Choroid plexus epithelial cell (primary cell): ENCODE measurements at regions not wholly inside any gene's neighbourhood (a gene's known extent, or its start where the extent isn't known, plus 50 kb on each side); places are given as distances from the start of the nearest gene placed in this dataset.

Experiments used
- DNase-seq: peaks from one replicate; pipeline ENCODE4 v3.0.0-alpha.2; 2010; ENCODE audit warnings: low read depth
- H3K4me3 ChIP-seq: 2 replicates; pipeline ENCODE4 v1.5.1; 2011; ENCODE audit warnings: low read depth, mild to moderate bottlenecking, control low read depth, low read length, moderate library complexity
- TF ChIP-seq, protein P1 (sequence below): conservative IDR thresholded peaks from 2 replicates; pipeline ENCODE4 v1.5.1; 2011; ENCODE audit warnings: low read depth, mild to moderate bottlenecking, control low read depth, inconsistent platforms, low read length, moderate library complexity

DNA sequence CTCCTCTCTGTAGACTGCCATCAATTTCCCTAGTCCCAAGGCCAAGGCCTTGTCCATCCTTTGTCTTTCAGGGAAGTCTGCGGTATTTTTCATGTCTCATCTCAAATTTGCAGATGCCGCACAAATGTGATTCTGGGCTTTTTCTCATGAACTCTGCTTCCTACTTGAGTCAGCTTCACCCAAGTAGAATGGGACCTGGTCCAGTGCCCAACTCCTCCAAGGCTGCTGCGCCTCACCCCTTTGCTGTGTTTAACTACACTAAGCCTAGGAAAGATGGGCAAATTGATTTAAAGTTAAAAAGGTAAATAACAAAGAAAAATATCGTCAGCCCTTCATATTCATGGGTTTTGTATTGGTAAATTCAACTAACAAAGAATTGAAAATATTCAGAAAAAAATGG lies 1092.6 kb upstream of the AUTS2 start:
- DNase-seq: no peak
- no peak overlapping the region for H3K4me3 ChIP-seq

DNA sequence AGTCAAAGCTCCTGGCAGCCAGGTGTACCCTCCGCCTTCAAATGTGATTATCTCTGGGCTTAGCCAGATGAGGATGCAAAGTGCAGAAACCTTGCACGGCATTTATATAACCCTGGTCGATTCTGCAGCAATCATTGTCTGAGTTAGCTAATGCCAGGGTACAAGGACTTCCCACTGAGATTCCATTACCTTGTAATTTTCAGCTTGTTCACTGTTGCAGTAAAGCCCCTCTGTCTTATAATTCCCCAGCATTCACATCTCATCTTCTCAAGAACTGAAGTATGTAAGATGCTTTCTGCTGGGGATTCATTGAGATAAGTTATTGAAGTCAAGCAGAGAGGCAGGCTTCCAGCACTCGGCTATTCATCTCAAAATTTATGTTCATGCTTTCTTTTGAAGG lies 1090.6 kb upstream of the AUTS2 start:
- TF ChIP-seq, protein P1, sequence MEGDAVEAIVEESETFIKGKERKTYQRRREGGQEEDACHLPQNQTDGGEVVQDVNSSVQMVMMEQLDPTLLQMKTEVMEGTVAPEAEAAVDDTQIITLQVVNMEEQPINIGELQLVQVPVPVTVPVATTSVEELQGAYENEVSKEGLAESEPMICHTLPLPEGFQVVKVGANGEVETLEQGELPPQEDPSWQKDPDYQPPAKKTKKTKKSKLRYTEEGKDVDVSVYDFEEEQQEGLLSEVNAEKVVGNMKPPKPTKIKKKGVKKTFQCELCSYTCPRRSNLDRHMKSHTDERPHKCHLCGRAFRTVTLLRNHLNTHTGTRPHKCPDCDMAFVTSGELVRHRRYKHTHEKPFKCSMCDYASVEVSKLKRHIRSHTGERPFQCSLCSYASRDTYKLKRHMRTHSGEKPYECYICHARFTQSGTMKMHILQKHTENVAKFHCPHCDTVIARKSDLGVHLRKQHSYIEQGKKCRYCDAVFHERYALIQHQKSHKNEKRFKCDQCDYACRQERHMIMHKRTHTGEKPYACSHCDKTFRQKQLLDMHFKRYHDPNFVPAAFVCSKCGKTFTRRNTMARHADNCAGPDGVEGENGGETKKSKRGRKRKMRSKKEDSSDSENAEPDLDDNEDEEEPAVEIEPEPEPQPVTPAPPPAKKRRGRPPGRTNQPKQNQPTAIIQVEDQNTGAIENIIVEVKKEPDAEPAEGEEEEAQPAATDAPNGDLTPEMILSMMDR: no peak
- no peak overlapping the region for H3K4me3 ChIP-seq
- DNase-seq: no peak

More for the DNA sequence above, 1092.6 kb upstream of the AUTS2 start:
- TF ChIP-seq, protein P1: no peak

DNA sequence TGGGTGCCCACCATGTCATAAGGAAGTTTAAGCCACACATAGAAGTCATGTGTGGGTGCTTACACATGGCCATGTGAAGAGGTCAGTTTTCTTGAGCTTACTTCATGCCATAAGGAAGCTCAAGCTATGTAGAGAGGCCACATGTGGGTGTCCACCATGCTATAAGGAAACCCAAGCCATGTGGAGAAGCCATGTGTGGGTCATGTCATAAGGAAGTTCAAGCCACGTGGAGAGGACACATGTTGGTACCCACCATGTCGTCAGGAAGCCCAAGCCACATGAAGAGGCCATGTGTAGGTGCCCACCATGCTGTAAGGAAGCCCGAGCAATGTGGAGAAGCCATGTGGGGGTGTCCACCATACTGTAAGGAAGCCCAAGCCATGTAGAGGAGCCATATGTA lies 1089.2 kb upstream of the AUTS2 start:
- TF ChIP-seq, protein P1: no peak
- H3K4me3 ChIP-seq: no peak overlapping the region
- DNase-seq: no peak

DNA sequence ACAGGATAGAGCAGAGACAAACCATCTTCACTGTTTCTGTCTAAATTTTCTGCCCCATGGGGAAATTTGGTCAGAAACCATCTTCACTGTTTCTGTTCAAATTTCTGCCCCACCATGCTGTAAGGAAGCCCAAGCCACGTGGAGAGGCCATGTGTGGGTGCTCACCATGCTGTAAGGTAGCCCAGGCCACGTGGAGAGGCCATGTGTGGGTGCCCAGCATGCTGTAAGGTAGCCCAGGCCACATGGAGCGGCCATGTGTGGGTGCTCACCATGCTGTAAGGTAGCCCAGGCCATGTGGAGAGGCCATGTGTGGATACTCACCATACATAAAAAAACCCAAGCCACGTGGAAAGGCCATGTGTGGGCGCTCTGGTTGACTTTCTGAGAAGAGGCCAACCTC lies 1088.7 kb upstream of the AUTS2 start:
- TF ChIP-seq, protein P1: no peak
- DNase-seq: no peak
- H3K4me3 ChIP-seq: no peak overlapping the region

DNA sequence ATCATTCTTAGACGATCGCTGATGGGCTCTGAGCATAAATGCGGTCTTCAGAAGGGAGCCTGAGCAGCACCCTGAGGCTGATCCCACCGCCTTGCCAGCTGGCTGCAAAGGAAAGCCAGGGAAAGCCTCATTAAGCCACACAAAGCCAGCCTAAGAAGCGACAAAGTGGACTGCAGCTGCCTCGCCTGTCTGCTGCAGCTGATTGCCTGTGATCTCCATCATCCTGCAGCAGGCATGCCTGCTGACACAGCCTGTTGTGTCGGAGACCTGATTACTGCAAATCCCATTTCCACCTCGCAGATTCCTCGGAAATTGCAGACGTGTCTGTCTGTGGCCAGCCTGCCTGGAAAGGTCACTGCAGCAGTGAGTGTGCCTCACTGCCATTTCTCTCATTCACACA lies 1087.0 kb upstream of the AUTS2 start:
- DNase-seq: no peak
- TF ChIP-seq, protein P1: no peak
- no peak overlapping the region for H3K4me3 ChIP-seq

DNA sequence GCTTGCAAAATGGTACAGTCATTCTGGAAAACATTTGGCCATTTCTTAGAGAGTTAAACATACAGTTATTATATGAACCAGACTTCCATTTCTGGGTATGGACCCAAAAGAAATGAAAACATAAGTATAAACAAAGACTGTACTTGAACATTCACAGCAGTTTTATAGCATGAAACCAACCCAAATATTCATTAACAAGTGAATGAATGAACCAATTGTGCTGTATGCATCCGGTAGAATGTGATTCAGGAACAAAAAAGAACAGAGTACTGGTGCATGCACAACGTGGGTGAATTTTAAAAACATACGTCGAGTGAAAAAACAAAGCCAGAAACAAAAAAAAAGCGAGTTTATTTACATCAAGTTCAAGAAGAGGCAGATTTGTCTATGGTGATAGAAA lies 1085.8 kb upstream of the AUTS2 start:
- H3K4me3 ChIP-seq: no peak overlapping the region
- no peak for DNase-seq
- TF ChIP-seq, protein P1: no peak

DNA sequence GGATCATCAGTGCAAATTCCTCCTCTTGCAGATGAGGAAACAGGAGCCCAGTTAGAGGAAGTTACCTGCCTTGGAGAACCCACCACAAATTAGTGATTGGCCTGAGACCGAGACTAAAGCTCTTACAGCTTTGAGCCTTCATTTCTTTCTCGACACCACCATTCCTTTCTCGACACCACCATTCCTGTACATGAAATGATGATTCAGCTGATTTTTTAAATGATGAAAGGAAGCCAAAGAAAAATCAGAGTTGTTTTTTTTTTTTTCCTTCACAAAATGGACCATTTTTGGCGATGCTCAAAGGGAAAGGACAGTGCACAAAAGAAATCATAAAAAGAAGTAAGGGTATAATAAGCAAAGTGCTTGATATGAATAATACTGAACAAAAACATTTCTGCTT lies 1080.2 kb upstream of the AUTS2 start:
- TF ChIP-seq, protein P1: no peak

More for the DNA sequence above, 1080.2 kb upstream of the AUTS2 start:
- H3K4me3 ChIP-seq: no peak overlapping the region
- DNase-seq: no peak
